Caco-2 (cell line): ENCODE measurements at regions not wholly inside any gene's neighbourhood (a gene's known extent, or its start where the extent isn't known, plus 50 kb on each side); places are given as distances from the start of the nearest gene placed in this dataset.

Experiments used
- BruUV-seq: library from RNA; stranded (reverse); fragments of 400-500 nt; replicated peaks from 2 replicates; lab custom pipeline; 2021; lab: Mats Ljungman, UMichigan
- CTCF ChIA-PET: fragments of 300-600 bp; sonication (Branson Sonifier 250); formaldehyde crosslinking; loops from one replicate; lab custom pipeline; 2022; ENCODE audit warnings: antibody characterized with exemption; lab: Charles Lee
- POLR2A ChIA-PET: fragments of 300-600 bp; sonication (Branson Sonifier 250); formaldehyde crosslinking; loops from one replicate; lab custom pipeline; 2022; ENCODE audit warnings: antibody characterized with exemption; lab: Charles Lee
- DNase-seq, 2 experiments: peaks; one replicate each; pipeline versions ENCODE4 v3.0.0 to v3.0.0-alpha.2; 2020 to 2022
- H3K27me3 ChIP-seq: replicated peaks from 2 replicates; pipeline ENCODE4 v1.6.0; 2011; ENCODE audit warnings: low read length; ENCODE audit not compliant: control insufficient read depth, insufficient read depth
- H3K36me3 ChIP-seq: 2 replicates; pipeline ENCODE4 v1.5.1; 2011; ENCODE audit warnings: low read length; ENCODE audit not compliant: control insufficient read depth, insufficient read depth
- H3K4me1 ChIP-seq: fragments of 250-450 bp; sonication (Bioruptor Pico); 2 replicates; pipeline ENCODE4 v1.5.1; 2020; ENCODE audit warnings: mild to moderate bottlenecking
- H3K4me3 ChIP-seq: 2 replicates; pipeline ENCODE4 v1.5.1; 2011; ENCODE audit warnings: low read depth, mild to moderate bottlenecking, control low read depth, low read length
- H3K9me3 ChIP-seq: fragments of 250-450 bp; sonication (Bioruptor Pico); 2 replicates; pipeline ENCODE4 v1.5.1; 2020; ENCODE audit warnings: mild to moderate bottlenecking, moderate library complexity
- H3K27ac Mint-ChIP-seq: one replicate; pipeline ENCODE4 v1.8.0; 2022; ENCODE audit warnings: mixed read lengths; ENCODE audit not compliant: unreplicated experiment
- H3K27me3 Mint-ChIP-seq: one replicate; pipeline ENCODE4 v1.8.0; 2022; ENCODE audit warnings: mixed read lengths; ENCODE audit not compliant: insufficient read depth, unreplicated experiment
- H3K36me3 Mint-ChIP-seq: one replicate; pipeline ENCODE4 v1.8.0; 2022; ENCODE audit warnings: mild to moderate bottlenecking, mixed read lengths; ENCODE audit not compliant: insufficient read depth, unreplicated experiment
- H3K4me1 Mint-ChIP-seq: one replicate; pipeline ENCODE4 v1.8.0; 2022; ENCODE audit warnings: low read depth, mixed read lengths; ENCODE audit not compliant: unreplicated experiment
- H3K4me3 Mint-ChIP-seq: one replicate; pipeline ENCODE4 v1.8.0; 2022; ENCODE audit warnings: mild to moderate bottlenecking, moderate library complexity, mixed read lengths; ENCODE audit not compliant: unreplicated experiment
- H3K9me3 Mint-ChIP-seq: one replicate; pipeline ENCODE4 v1.8.0; 2022; ENCODE audit warnings: mixed read lengths; ENCODE audit not compliant: unreplicated experiment
- intact Hi-C: fragments of 100-400 bp; cut with micrococcal nuclease; formaldehyde crosslinking; loops from one replicate; pipeline ENCODE4 v1.10.0; 2022; ENCODE audit not compliant: unreplicated experiment
- TF ChIP-seq, protein P1 (sequence below), 2 experiments: fragments of 200-600 bp in 1 of 2; IDR thresholded peaks; 1 replicate in 1 of 2; 2 replicates in 1 of 2; pipeline versions ENCODE4 v1.5.1 to v1.8.0; 2011 to 2022; ENCODE audit warnings: antibody characterized with exemption in 1 of 2, control low read depth in 1 of 2, inconsistent platforms in 1 of 2, low read depth in 1 of 2, low read length in 1 of 2, mild to moderate bottlenecking in 1 of 2, moderate library complexity in 1 of 2; ENCODE audit not compliant: insufficient read depth in 1 of 2, severe bottlenecking in 1 of 2, unreplicated experiment in 1 of 2

DNA sequence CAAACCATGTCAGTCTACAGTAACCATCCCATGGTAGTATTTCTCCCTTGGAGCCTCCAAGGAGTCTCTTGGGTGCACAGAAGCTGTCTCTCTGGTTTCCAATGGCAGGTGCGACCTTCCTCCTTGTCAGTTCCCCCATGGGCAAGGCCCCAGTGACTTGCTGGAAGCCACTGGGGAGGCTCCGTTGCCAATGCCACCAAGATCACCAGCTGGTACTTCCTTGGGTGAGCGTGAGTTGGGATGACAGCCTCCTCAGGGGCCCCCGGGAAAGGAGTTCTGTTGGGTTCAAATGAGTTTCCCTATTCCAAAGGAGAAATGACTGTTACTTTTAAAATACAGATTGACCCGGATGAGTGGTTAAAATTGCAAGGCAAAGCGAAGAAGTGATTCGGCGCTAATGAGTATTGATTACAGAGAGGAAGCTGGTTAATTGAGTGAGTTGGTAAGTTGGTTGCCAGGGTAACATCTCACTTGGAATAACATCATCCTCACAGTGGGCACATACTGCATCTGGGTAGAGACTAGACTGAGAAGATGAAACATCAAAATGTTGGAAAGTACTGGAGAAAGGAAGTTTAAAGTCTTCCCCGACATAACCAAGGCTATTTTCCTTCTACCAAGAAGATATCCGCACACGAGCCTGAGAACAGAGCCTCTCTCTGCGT is 53.0 kb upstream of the LAPTM5 start:
- POLR2A ChIA-PET, result no interaction called here
- TF ChIP-seq, protein P1, sequence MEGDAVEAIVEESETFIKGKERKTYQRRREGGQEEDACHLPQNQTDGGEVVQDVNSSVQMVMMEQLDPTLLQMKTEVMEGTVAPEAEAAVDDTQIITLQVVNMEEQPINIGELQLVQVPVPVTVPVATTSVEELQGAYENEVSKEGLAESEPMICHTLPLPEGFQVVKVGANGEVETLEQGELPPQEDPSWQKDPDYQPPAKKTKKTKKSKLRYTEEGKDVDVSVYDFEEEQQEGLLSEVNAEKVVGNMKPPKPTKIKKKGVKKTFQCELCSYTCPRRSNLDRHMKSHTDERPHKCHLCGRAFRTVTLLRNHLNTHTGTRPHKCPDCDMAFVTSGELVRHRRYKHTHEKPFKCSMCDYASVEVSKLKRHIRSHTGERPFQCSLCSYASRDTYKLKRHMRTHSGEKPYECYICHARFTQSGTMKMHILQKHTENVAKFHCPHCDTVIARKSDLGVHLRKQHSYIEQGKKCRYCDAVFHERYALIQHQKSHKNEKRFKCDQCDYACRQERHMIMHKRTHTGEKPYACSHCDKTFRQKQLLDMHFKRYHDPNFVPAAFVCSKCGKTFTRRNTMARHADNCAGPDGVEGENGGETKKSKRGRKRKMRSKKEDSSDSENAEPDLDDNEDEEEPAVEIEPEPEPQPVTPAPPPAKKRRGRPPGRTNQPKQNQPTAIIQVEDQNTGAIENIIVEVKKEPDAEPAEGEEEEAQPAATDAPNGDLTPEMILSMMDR (IDR thresholded peaks at IDR 0.05; ENCODE audit: insufficient read depth in 1 of 2, low read depth in 1 of 2, low read length in 1 of 2, severe bottlenecking in 1 of 2, unreplicated experiment in 1 of 2), result no peak

DNA sequence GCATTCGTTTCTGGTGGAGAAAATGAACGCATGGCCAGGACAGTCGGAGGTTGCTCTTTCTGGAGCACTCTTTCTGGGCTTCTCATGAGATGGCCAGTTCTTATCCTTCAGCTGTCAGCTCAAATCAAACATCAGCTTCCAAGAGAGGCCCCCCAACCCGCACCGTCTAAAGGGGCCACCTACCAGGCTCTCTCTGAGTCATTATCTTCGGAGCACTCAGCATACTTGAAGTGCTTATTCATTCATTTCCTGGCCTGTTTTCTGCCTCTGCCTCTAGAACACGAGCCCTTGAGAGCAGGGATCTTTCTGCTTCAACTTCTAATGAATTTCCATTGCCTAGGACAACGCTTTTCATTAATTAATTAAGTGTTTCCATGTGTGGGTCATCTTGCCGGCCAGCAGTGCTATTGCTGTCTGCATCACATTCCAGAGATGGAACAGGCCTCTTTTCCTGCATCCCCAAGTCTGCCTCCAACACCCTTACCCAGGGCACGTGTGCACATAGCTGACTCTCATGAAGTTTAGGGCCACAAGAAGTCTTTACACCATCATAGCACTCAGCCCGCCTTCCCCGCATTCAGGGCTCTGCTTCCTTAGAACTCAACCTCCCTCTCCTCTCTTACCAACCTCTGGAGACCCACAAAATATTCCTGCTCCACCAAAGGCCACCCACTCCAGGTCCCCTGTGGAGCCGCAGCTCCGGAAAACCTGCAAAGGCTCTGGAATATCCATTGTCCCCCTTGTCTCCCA is 52.1 kb upstream of the LAPTM5 start:
- CTCF ChIA-PET, result no interaction called here
- Histone ChIP-seq H3K4me1 (no peaks in the 10 kb centered on the region), H3K4me3 (no peak overlapping the region), H3K27me3 (no peaks in the 10 kb centered on the region), H3K9me3 (no peaks in the 10 kb centered on the region), H3K36me3 (no peaks in the 10 kb centered on the region)
- intact Hi-C loops, result no loop called here
- TF ChIP-seq, protein P1 (IDR thresholded peaks at IDR 0.05; ENCODE audit: insufficient read depth in 1 of 2, low read depth in 1 of 2, low read length in 1 of 2, severe bottlenecking in 1 of 2, unreplicated experiment in 1 of 2), result no peak
- DNase-seq, result no peak
- BruUV-seq, result no TSS peak
- Mint-ChIP-seq H3K4me3 (no peak overlapping the region), H3K36me3 (no peaks in the 10 kb centered on the region), H3K4me1 (no peaks in the 10 kb centered on the region), H3K27ac (no peak overlapping the region), H3K27me3 (peaks cover 7% of the 10 kb centered on the region), H3K9me3 (no peaks in the 10 kb centered on the region)
- POLR2A ChIA-PET, result no interaction called here

More for the DNA sequence above, 53.0 kb upstream of the LAPTM5 start:
- H3K27me3 Mint-ChIP-seq, result peaks cover 7% of the 10 kb centered on the region
- Histone ChIP-seq H3K4me1 (no peaks in the 10 kb centered on the region), H3K36me3 (no peaks in the 10 kb centered on the region), H3K27me3 (no peaks in the 10 kb centered on the region), H3K4me3 (no peak overlapping the region), H3K9me3 (no peaks in the 10 kb centered on the region)
- CTCF ChIA-PET, result no interaction called here
- H3K9me3 Mint-ChIP-seq, result no peaks in the 10 kb centered on the region
- BruUV-seq, result no TSS peak
- no peak overlapping the region for H3K4me3 Mint-ChIP-seq
- no peaks in the 10 kb centered on the region for H3K4me1 Mint-ChIP-seq
- no peaks in the 10 kb centered on the region for H3K36me3 Mint-ChIP-seq
- DNase-seq, result no peak
- intact Hi-C loops, result no loop called here
- H3K27ac Mint-ChIP-seq, result no peak overlapping the region

DNA sequence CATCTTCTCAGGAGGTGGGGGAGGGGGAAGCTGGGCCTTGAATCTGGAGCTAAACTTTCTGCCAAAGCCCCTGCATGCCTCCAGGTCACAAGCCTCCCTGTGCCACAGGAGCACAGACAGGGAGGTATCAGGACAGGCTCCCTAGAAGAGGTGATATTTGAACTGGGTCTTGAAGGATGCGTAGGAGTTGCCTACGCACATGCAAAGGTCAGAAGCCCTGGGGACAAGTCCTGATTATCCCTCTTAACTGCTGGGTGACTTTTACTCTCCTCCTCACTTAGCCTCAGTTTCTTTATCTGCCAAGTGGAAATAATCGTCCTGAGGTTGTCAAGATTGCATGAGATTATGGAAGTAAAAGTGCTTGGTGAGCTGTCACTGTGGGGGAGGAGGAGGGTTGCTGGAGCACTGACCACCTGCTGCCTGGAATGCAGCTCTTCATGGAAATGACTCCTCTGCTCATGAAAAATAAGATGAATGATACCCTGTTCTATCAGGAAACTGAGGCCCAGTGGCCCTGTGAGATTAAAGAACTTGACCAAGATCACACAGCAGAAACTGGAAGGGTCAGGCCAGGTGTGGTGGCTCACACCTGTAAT is 50.6 kb upstream of the LAPTM5 start:
- no TSS peak for BruUV-seq
- peaks cover 4% of the 10 kb centered on the region for H3K27me3 Mint-ChIP-seq
- H3K4me3 ChIP-seq, result no peak overlapping the region
- H3K27me3 ChIP-seq, result no peaks in the 10 kb centered on the region
- ChIA-PET POLR2A (interaction anchor here (0.7 kb wide), 1 partner anchor 65 kb away, joined by 6 read pairs; no protein-coding TSS in a partner anchor), CTCF (interaction anchor here (1.4 kb wide), 1 partner anchor 103 kb away, joined by 3 read pairs; no protein-coding TSS in a partner anchor)
- H3K4me3 Mint-ChIP-seq, result no peak overlapping the region
- intact Hi-C loops, result no loop called here
- no peaks in the 10 kb centered on the region for H3K9me3 Mint-ChIP-seq
- H3K4me1 Mint-ChIP-seq, result no peaks in the 10 kb centered on the region
- no peak overlapping the region for H3K27ac Mint-ChIP-seq
- TF ChIP-seq, protein P1 (IDR thresholded peaks at IDR 0.05; ENCODE audit: insufficient read depth in 1 of 2, low read depth in 1 of 2, low read length in 1 of 2, severe bottlenecking in 1 of 2, unreplicated experiment in 1 of 2), result no peak
- no peaks in the 10 kb centered on the region for H3K9me3 ChIP-seq
- no peaks in the 10 kb centered on the region for H3K4me1 ChIP-seq
- no peaks in the 10 kb centered on the region for H3K36me3 Mint-ChIP-seq
- H3K36me3 ChIP-seq, result no peaks in the 10 kb centered on the region
- DNase-seq, result no peak
